ENCODE measurements at regions not wholly inside any gene's neighbourhood (a gene's known extent, or its start where the extent isn't known, plus 50 kb on each side); places are given as distances from the start of the nearest gene placed in this dataset.
"Not testable (repeated sequence)": the region's sequence is repeated elsewhere in the genome, so short reads cannot be mapped to it uniquely, and the experiment has no call there.

DNA sequence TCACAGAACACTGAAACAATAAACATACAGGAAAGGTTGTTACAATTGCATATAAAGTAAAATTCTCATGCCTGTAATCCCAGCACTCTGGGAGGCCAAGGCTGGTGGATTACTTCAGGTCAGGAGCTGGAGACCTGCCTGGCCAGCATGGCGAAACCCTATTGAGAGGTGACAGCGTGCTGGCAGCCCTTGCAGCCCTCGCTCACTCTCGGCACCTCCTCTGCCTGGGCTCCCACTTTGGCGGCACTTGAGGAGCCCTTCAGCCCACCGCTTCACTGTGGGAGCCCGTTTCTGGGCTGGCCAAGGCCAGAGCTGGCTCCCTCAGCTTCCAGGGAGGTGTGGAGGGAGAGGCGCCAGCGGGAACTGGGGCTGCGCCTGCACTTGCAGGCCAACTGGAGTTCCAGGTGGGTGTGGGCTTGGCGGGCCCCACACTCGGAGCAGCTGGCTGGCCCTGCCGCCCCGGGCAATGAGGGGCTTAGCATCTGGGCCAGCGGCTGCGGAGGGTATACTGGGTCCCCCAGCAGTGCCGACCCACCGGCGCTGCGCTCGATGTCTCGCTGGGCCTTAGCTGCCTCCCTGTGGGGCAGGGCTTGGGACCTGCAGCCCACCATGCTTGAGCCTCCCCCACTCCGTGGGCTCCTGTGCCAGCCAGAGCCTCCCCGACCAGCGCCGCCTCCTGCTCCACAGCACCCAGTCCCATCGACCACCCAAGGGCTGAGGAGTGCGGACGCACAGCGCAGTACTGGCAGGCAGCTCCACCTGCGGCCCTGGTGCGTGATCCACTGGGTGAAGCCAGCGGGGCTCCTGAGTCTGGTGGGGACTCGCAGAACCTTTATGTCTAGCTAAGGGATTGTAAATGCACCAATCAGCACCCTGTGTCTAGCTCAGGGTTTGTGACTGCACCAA lies 51.5 kb upstream of the MBNL1 start:
- not testable (repeated sequence) for DNase-seq

DNA sequence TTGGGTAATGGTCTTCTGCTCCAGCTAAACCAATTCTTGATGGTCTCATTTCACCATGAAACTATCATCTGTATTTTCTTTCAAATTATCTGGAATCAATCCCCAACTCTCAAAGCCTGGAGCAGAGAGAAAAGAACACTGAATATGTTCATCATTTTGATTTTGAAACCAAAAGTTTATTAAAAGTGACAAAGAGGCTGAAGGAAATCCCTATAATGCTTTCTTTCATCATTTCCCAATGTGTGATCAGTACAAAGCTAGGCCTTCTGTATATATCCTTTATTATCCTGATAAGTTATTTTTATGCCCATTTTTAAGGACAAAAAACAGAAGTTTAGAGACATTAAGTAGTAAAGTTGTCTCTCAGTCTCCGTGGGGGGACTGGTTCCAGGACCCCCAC lies 50.1 kb upstream of the MBNL1 start:
- no peak for DNase-seq
